ENCODE measurements at regions not wholly inside any gene's neighbourhood (a gene's known extent, or its start where the extent isn't known, plus 50 kb on each side); places are given as distances from the start of the nearest gene placed in this dataset.

- TF ChIP-seq EZH2phosphoT487 (IDR thresholded peaks at IDR 0.05; ENCODE audit: insufficient read depth, low read depth) (no peak), EZH2 (IDR thresholded peaks at IDR 0.05; ENCODE audit: insufficient read depth, poor library complexity, severe bottlenecking) (no peak)
- no peaks in the 10 kb centered on the region for H3K36me3 ChIP-seq (ENCODE audit: low read depth)
- no peaks in the 10 kb centered on the region for H3K9me2 ChIP-seq (ENCODE audit: insufficient read depth)
- H3K4me3 ChIP-seq: no peak overlapping the region
- no peaks in the 10 kb centered on the region for H3K79me2 ChIP-seq (ENCODE audit: insufficient read depth)
- H3F3A ChIP-seq (ENCODE audit: insufficient read depth): no peaks in the 10 kb centered on the region
- no peaks in the 10 kb centered on the region for H3K9me3 ChIP-seq (ENCODE audit: low read depth)
- H3K27me3 ChIP-seq (replicated peaks; ENCODE audit: insufficient read depth): no peaks in the 10 kb centered on the region
- H3K27ac ChIP-seq: no peak overlapping the region
- no peaks in the 10 kb centered on the region for H3K4me1 ChIP-seq (ENCODE audit: insufficient read depth)
- H4K20me1 ChIP-seq (ENCODE audit: insufficient read depth): no peaks in the 10 kb centered on the region
- H3K4me2 ChIP-seq (ENCODE audit: unreplicated experiment): no peak overlapping the region
- no peak for DNase-seq
- whole genome bisulfite sequencing, 2 experiments (ENCODE audit: low coverage in 1 of 2, low lambda C conversion rate in 2 of 2, missing lambda C conversion rate in 2 of 2): 18 to 28% methylated on average over 3 of the region's 3 CpGs
- H2AFZ ChIP-seq: no peak overlapping the region
- in situ Hi-C loops (cut with MboI): no loop called here
- no peak overlapping the region for H3K9ac ChIP-seq
Observed at GRCh38 chr4:90007494-90008167, 113.0 kb downstream of the MMRN1 start.

- Histone ChIP-seq H3K9ac (no peak overlapping the region), H3K27me3 (replicated peaks; ENCODE audit: insufficient read depth) (no peaks in the 10 kb centered on the region), H3K79me2 (ENCODE audit: insufficient read depth) (no peaks in the 10 kb centered on the region), H3K36me3 (ENCODE audit: low read depth) (no peaks in the 10 kb centered on the region), H2AFZ (no peak overlapping the region), H3K9me2 (ENCODE audit: insufficient read depth) (no peaks in the 10 kb centered on the region), H3K4me3 (no peak overlapping the region), H3F3A (ENCODE audit: insufficient read depth) (no peaks in the 10 kb centered on the region), H3K4me1 (ENCODE audit: insufficient read depth) (no peaks in the 10 kb centered on the region), H3K9me3 (ENCODE audit: low read depth) (no peaks in the 10 kb centered on the region), H4K20me1 (ENCODE audit: insufficient read depth) (no peaks in the 10 kb centered on the region), H3K4me2 (ENCODE audit: unreplicated experiment) (no peak overlapping the region), H3K27ac (no peak overlapping the region)
- TF ChIP-seq EZH2phosphoT487 (IDR thresholded peaks at IDR 0.05; ENCODE audit: insufficient read depth, low read depth) (no peak), EZH2 (IDR thresholded peaks at IDR 0.05; ENCODE audit: insufficient read depth, poor library complexity, severe bottlenecking) (no peak)
- in situ Hi-C loops (cut with MboI): no loop called here
- 25 to 30% methylated on average over 4 of the region's 4 CpGs for WGBS, 2 experiments (ENCODE audit: low coverage in 1 of 2, low lambda C conversion rate in 2 of 2, missing lambda C conversion rate in 2 of 2)
- no peak for DNase-seq
Observed at GRCh38 chr4:90012918-90013317, 114.3 kb upstream of the CCSER1 start.

- no peak overlapping the region for H2AFZ ChIP-seq
- no peaks in the 10 kb centered on the region for H3F3A ChIP-seq (ENCODE audit: insufficient read depth)
- no peaks in the 10 kb centered on the region for H3K27me3 ChIP-seq (replicated peaks; ENCODE audit: insufficient read depth)
- TF ChIP-seq EZH2 (IDR thresholded peaks at IDR 0.05; ENCODE audit: insufficient read depth, poor library complexity, severe bottlenecking) (no peak), EZH2phosphoT487 (IDR thresholded peaks at IDR 0.05; ENCODE audit: insufficient read depth, low read depth) (no peak)
- WGBS, 2 experiments (ENCODE audit: low coverage in 1 of 2, low lambda C conversion rate in 2 of 2, missing lambda C conversion rate in 2 of 2): 6 to 10% methylated on average over 1 of the region's 1 CpG
- H3K79me2 ChIP-seq (ENCODE audit: insufficient read depth): no peaks in the 10 kb centered on the region
- no peak for DNase-seq
- H3K36me3 ChIP-seq (ENCODE audit: low read depth): no peaks in the 10 kb centered on the region
- no peaks in the 10 kb centered on the region for H4K20me1 ChIP-seq (ENCODE audit: insufficient read depth)
- H3K27ac ChIP-seq: no peak overlapping the region
- H3K4me3 ChIP-seq: no peak overlapping the region
- H3K4me1 ChIP-seq (ENCODE audit: insufficient read depth): no peaks in the 10 kb centered on the region
- in situ Hi-C loops (cut with MboI): no loop called here
- no peak overlapping the region for H3K9ac ChIP-seq
- H3K9me2 ChIP-seq (ENCODE audit: insufficient read depth): no peaks in the 10 kb centered on the region
- H3K9me3 ChIP-seq (ENCODE audit: low read depth): no peaks in the 10 kb centered on the region
- H3K4me2 ChIP-seq (ENCODE audit: unreplicated experiment): no peak overlapping the region
Observed at GRCh38 chr4:90024519-90024918, 102.7 kb upstream of the CCSER1 start.

GRCh38 chr4:90025248-90025647 lies 101.9 kb upstream of the CCSER1 start:
- Histone ChIP-seq H3F3A (ENCODE audit: insufficient read depth) (no peaks in the 10 kb centered on the region), H3K79me2 (ENCODE audit: insufficient read depth) (no peaks in the 10 kb centered on the region), H4K20me1 (ENCODE audit: insufficient read depth) (no peaks in the 10 kb centered on the region), H3K36me3 (ENCODE audit: low read depth) (no peaks in the 10 kb centered on the region), H2AFZ (no peak overlapping the region), H3K9me3 (ENCODE audit: low read depth) (no peaks in the 10 kb centered on the region), H3K9ac (no peak overlapping the region), H3K4me1 (ENCODE audit: insufficient read depth) (no peaks in the 10 kb centered on the region), H3K9me2 (ENCODE audit: insufficient read depth) (no peaks in the 10 kb centered on the region), H3K4me3 (no peak overlapping the region), H3K27ac (no peak overlapping the region), H3K27me3 (replicated peaks; ENCODE audit: insufficient read depth) (no peaks in the 10 kb centered on the region), H3K4me2 (ENCODE audit: unreplicated experiment) (no peak overlapping the region)
- peak; percentile 17 for DNase-seq
- no peak for TF ChIP-seq EZH2phosphoT487 (IDR thresholded peaks at IDR 0.05; ENCODE audit: insufficient read depth, low read depth)
- no peak for TF ChIP-seq EZH2 (IDR thresholded peaks at IDR 0.05; ENCODE audit: insufficient read depth, poor library complexity, severe bottlenecking)
- WGBS, 2 experiments (ENCODE audit: low coverage in 1 of 2, low lambda C conversion rate in 2 of 2, missing lambda C conversion rate in 2 of 2): 17 to 25% methylated on average over 1 of the region's 1 CpG
- in situ Hi-C loops (cut with MboI): no loop called here

Data from GM23248 (cell line).